Fibroblast of pulmonary artery (primary cell): ENCODE measurements at regions not wholly inside any gene's neighbourhood (a gene's known extent, or its start where the extent isn't known, plus 50 kb on each side); places are given as distances from the start of the nearest gene placed in this dataset.

ENCODE experiments used
- DNase-seq: peaks from one replicate; pipeline ENCODE4 v3.0.0-alpha.2; 2010; ENCODE audit warnings: low read depth
- H3K4me3 ChIP-seq: replicated peaks from 2 replicates; pipeline ENCODE4 v1.5.1; 2011; ENCODE audit warnings: low read depth, mild to moderate bottlenecking, control low read depth, low read length, moderate library complexity
- CTCF ChIP-seq: IDR thresholded peaks from 2 replicates; pipeline ENCODE4 v1.5.1; 2011; ENCODE audit warnings: mild to moderate bottlenecking, control low read depth, low read length, inconsistent platforms; ENCODE audit errors: missing control alignments

GRCh38 chr13:62635161-62635560 lies 1219.5 kb upstream of the PCDH20 start:
- no peak for TF ChIP-seq CTCF
- DNase-seq: no peak
- no peak overlapping the region for H3K4me3 ChIP-seq

GRCh38 chr13:62633448-62633847 lies 1217.8 kb upstream of the PCDH20 start:
- DNase-seq: no peak
- TF ChIP-seq CTCF: no peak
- H3K4me3 ChIP-seq: no peak overlapping the region

- no peak overlapping the region for H3K4me3 ChIP-seq
- DNase-seq: no peak
- no peak for TF ChIP-seq CTCF
Measured at GRCh38 chr13:62631619-62632018, 1216.0 kb upstream of the PCDH20 start.

- no peak for TF ChIP-seq CTCF
- no peak overlapping the region for H3K4me3 ChIP-seq
- DNase-seq: no peak
Measured at GRCh38 chr13:62631124-62631523, 1215.5 kb upstream of the PCDH20 start.

- TF ChIP-seq CTCF: no peak
- DNase-seq: no peak
- no peak overlapping the region for H3K4me3 ChIP-seq
Measured at GRCh38 chr13:62629618-62630017, 1214.0 kb upstream of the PCDH20 start.

GRCh38 chr13:62627226-62627625 lies 1211.6 kb upstream of the PCDH20 start:
- TF ChIP-seq CTCF: no peak
- no peak overlapping the region for H3K4me3 ChIP-seq
- no peak for DNase-seq

GRCh38 chr13:62626771-62627170 lies 1211.1 kb upstream of the PCDH20 start:
- DNase-seq: no peak
- TF ChIP-seq CTCF: no peak
- no peak overlapping the region for H3K4me3 ChIP-seq
